Kasumi-1 (cell line): ENCODE measurements at regions not wholly inside any gene's neighbourhood (a gene's known extent, or its start where the extent isn't known, plus 50 kb on each side); places are given as distances from the start of the nearest gene placed in this dataset.
"Not testable (repeated sequence)": the region's sequence is repeated elsewhere in the genome, so short reads cannot be mapped to it uniquely, and the experiment has no call there.

ENCODE experiments used
- DNase-seq, 2 experiments: peaks; one replicate each; lab custom pipeline; 2025; lab: John Stamatoyannopoulos, UW

- DNase-seq: no peak
Measured at GRCh38 chr2:138271467-138271866, 230.1 kb upstream of the SPOPL start.

- DNase-seq: no peak
Measured at GRCh38 chr2:138272524-138273195, 228.9 kb upstream of the SPOPL start.

GRCh38 chr2:138273280-138273679 lies 228.3 kb upstream of the SPOPL start:
- DNase-seq: not testable (repeated sequence)

- no peak for DNase-seq
Measured at GRCh38 chr2:138274421-138275291, 226.9 kb upstream of the SPOPL start.

- DNase-seq: no peak
Measured at GRCh38 chr2:138275292-138275690, 226.3 kb upstream of the SPOPL start.

GRCh38 chr2:138275881-138276280 lies 225.7 kb upstream of the SPOPL start:
- no peak for DNase-seq

- DNase-seq: no peak
Measured at GRCh38 chr2:138276339-138276738, 225.2 kb upstream of the SPOPL start.

GRCh38 chr2:138277062-138277461 lies 224.5 kb upstream of the SPOPL start:
- DNase-seq: no peak

- no peak for DNase-seq
Measured at GRCh38 chr2:138279871-138280270, 221.7 kb upstream of the SPOPL start.

GRCh38 chr2:138280999-138281695 lies 220.4 kb upstream of the SPOPL start:
- no peak for DNase-seq

GRCh38 chr2:138282014-138282672 lies 219.4 kb upstream of the SPOPL start:
- DNase-seq: no peak

GRCh38 chr2:138291805-138292204 lies 209.8 kb upstream of the SPOPL start:
- DNase-seq: no peak

- DNase-seq: no peak
Measured at GRCh38 chr2:138293045-138293444, 208.5 kb upstream of the SPOPL start.

- DNase-seq: no peak
Measured at GRCh38 chr2:138293549-138293948, 208.0 kb upstream of the SPOPL start.

GRCh38 chr2:138294451-138294850 lies 207.1 kb upstream of the SPOPL start:
- no peak for DNase-seq

- no peak for DNase-seq
Measured at GRCh38 chr2:138296365-138296764, 205.2 kb upstream of the SPOPL start.

GRCh38 chr2:138298120-138298814 lies 203.3 kb upstream of the SPOPL start:
- DNase-seq: no peak

GRCh38 chr2:138298900-138299299 lies 202.7 kb upstream of the SPOPL start:
- DNase-seq: no peak

GRCh38 chr2:138306626-138307025 lies 194.9 kb upstream of the SPOPL start:
- no peak for DNase-seq

- no peak for DNase-seq
Measured at GRCh38 chr2:138307099-138307498, 194.5 kb upstream of the SPOPL start.

GRCh38 chr2:138309760-138310159 lies 191.8 kb upstream of the SPOPL start:
- no peak for DNase-seq

- no peak for DNase-seq
Measured at GRCh38 chr2:138312061-138312460, 189.5 kb upstream of the SPOPL start.
